Parathyroid adenoma (tissue), 2 donors: ENCODE measurements at regions not wholly inside any gene's neighbourhood (a gene's known extent, or its start where the extent isn't known, plus 50 kb on each side); places are given as distances from the start of the nearest gene placed in this dataset.

Experiments
- H2AFZ ChIP-seq: fragments of 300-600 bp; sonication (generic); one replicate; pipeline ENCODE4 v1.7.0; 2017; ENCODE audit warnings: antibody characterized with exemption, mild to moderate bottlenecking
- H3K27ac ChIP-seq: fragments of 300-600 bp; sonication (generic); one replicate; pipeline ENCODE4 v1.7.0; 2017
- H3K27me3 ChIP-seq: fragments of 300-600 bp; sonication (generic); one replicate; pipeline ENCODE4 v1.7.0; 2017; ENCODE audit warnings: low read length; ENCODE audit not compliant: control insufficient read depth, insufficient read depth
- H3K36me3 ChIP-seq: fragments of 300-600 bp; sonication (generic); one replicate; pipeline ENCODE4 v1.7.0; 2017; ENCODE audit warnings: low read length; ENCODE audit not compliant: control insufficient read depth, insufficient read depth
- H3K4me1 ChIP-seq: fragments of 300-600 bp; sonication (generic); one replicate; pipeline ENCODE4 v1.7.0; 2017; ENCODE audit warnings: control low read depth
- H3K4me2 ChIP-seq: fragments of 300-600 bp; sonication (generic); one replicate; pipeline ENCODE4 v1.7.0; 2017; ENCODE audit warnings: low read length
- H3K4me3 ChIP-seq: fragments of 300-600 bp; sonication (generic); one replicate; pipeline ENCODE4 v1.7.0; 2017; ENCODE audit warnings: low read depth, low read length
- H3K79me2 ChIP-seq: fragments of 300-600 bp; sonication (generic); one replicate; pipeline ENCODE4 v1.7.0; 2017; ENCODE audit warnings: control low read depth
- H3K9ac ChIP-seq: fragments of 300-600 bp; sonication (generic); one replicate; pipeline ENCODE4 v1.7.0; 2017; ENCODE audit warnings: mild to moderate bottlenecking
- H3K9me3 ChIP-seq: fragments of 300-600 bp; sonication (generic); one replicate; pipeline ENCODE4 v1.7.0; 2017; ENCODE audit warnings: low read length; ENCODE audit not compliant: control insufficient read depth
- TF ChIP-seq, protein P1 (sequence below): fragments of 300-600 bp; sonication (generic); IDR thresholded peaks from one replicate; pipeline ENCODE4 v1.7.0; 2017; ENCODE audit warnings: antibody characterized with exemption, mild to moderate bottlenecking
- donor health status: primary hyperparathyroidism.

DNA sequence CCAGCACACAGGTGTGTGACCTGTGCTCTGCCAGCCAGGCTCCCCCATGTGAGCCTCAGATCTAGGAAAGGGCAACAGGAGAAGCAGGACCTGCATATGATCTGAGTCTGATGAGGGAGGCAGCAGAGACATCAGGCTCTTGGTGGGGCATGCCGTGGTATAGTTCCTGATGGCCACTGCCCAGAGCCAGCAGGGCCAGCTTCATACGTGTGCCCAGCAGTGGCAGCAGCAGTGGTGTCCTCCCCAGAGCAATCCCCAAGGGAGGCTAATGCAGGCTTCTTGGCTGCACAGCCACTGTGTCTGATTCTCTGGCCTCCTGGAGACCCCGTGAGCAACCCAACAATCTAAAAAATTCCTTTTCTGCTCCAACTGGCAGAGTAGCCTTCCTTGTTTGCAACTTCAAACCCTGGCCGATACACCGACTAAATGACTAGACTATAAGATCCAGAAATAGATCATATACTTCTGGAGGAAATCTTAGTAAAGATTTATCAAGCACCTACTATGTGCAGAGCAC lies 230.6 kb upstream of the ZMIZ1 start:
- Histone ChIP-seq H3K9ac (no peak overlapping the region), H3K4me1 (peaks cover 4% of the 10 kb centered on the region), H3K36me3 (no peaks in the 10 kb centered on the region), H3K4me3 (no peak overlapping the region), H3K27ac (no peak overlapping the region), H3K27me3 (no peaks in the 10 kb centered on the region), H3K9me3 (no peaks in the 10 kb centered on the region), H3K4me2 (no peak overlapping the region), H2AFZ (no peak overlapping the region), H3K79me2 (no peaks in the 10 kb centered on the region)
- TF ChIP-seq, protein P1, sequence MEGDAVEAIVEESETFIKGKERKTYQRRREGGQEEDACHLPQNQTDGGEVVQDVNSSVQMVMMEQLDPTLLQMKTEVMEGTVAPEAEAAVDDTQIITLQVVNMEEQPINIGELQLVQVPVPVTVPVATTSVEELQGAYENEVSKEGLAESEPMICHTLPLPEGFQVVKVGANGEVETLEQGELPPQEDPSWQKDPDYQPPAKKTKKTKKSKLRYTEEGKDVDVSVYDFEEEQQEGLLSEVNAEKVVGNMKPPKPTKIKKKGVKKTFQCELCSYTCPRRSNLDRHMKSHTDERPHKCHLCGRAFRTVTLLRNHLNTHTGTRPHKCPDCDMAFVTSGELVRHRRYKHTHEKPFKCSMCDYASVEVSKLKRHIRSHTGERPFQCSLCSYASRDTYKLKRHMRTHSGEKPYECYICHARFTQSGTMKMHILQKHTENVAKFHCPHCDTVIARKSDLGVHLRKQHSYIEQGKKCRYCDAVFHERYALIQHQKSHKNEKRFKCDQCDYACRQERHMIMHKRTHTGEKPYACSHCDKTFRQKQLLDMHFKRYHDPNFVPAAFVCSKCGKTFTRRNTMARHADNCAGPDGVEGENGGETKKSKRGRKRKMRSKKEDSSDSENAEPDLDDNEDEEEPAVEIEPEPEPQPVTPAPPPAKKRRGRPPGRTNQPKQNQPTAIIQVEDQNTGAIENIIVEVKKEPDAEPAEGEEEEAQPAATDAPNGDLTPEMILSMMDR, result no peak

DNA sequence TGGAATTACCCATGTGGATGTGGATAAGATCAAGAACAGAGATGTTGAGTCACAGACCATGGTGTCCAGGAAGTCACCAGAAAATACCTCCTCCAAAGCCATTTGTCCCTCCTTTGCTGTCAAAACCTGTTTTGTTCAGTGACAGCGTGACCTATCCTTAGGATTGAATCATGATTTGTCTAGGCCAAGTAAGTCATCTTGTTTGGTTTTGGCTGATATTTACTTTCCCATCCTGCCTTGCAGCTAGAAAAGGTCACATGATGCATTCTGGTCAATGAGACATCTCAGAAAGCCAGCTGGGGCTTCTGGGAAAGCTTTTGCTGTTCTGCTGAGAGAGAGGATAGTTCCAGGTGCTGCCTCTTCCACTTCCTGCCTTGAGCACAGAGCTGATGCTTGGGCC lies 225.3 kb upstream of the ZMIZ1 start:
- no peaks in the 10 kb centered on the region for H3K79me2 ChIP-seq
- H3K4me1 ChIP-seq, result peaks cover 4% of the 10 kb centered on the region
- no peak overlapping the region for H3K27ac ChIP-seq
- H2AFZ ChIP-seq, result no peak overlapping the region
- no peaks in the 10 kb centered on the region for H3K27me3 ChIP-seq
- no peaks in the 10 kb centered on the region for H3K36me3 ChIP-seq
- no peak overlapping the region for H3K4me2 ChIP-seq
- no peak overlapping the region for H3K9ac ChIP-seq
- no peaks in the 10 kb centered on the region for H3K9me3 ChIP-seq
- H3K4me3 ChIP-seq, result no peak overlapping the region
- TF ChIP-seq, protein P1, result no peak

- H3K27ac ChIP-seq, result no peak overlapping the region
- no peak overlapping the region for H3K9ac ChIP-seq
- H3K27me3 ChIP-seq, result no peaks in the 10 kb centered on the region
- no peak overlapping the region for H2AFZ ChIP-seq
- no peak overlapping the region for H3K4me2 ChIP-seq
- H3K9me3 ChIP-seq, result no peaks in the 10 kb centered on the region
- no peaks in the 10 kb centered on the region for H3K4me1 ChIP-seq
- no peak overlapping the region for H3K4me3 ChIP-seq
- H3K79me2 ChIP-seq, result no peaks in the 10 kb centered on the region
- TF ChIP-seq, protein P1, result no peak
- H3K36me3 ChIP-seq, result no peaks in the 10 kb centered on the region
These were observed 223.7 kb upstream of the ZMIZ1 start for GRCh38 chr10:78844960-78845607.

GRCh38 chr10:78846071-78846470 lies 222.7 kb upstream of the ZMIZ1 start:
- no peak overlapping the region for H3K27ac ChIP-seq
- no peaks in the 10 kb centered on the region for H3K79me2 ChIP-seq
- H3K4me1 ChIP-seq, result no peaks in the 10 kb centered on the region
- no peak overlapping the region for H3K4me2 ChIP-seq
- H3K36me3 ChIP-seq, result no peaks in the 10 kb centered on the region
- H2AFZ ChIP-seq, result no peak overlapping the region
- no peaks in the 10 kb centered on the region for H3K27me3 ChIP-seq
- TF ChIP-seq, protein P1, result no peak
- no peak overlapping the region for H3K9ac ChIP-seq
- H3K4me3 ChIP-seq, result no peak overlapping the region
- H3K9me3 ChIP-seq, result no peaks in the 10 kb centered on the region

- Histone ChIP-seq H3K9me3 (no peaks in the 10 kb centered on the region), H3K36me3 (no peaks in the 10 kb centered on the region), H3K4me3 (no peak overlapping the region), H3K27ac (no peak overlapping the region), H3K27me3 (no peaks in the 10 kb centered on the region), H2AFZ (no peak overlapping the region), H3K9ac (no peak overlapping the region), H3K79me2 (no peaks in the 10 kb centered on the region), H3K4me1 (no peaks in the 10 kb centered on the region), H3K4me2 (no peak overlapping the region)
- TF ChIP-seq, protein P1, result no peak
These were observed 222.0 kb upstream of the ZMIZ1 start for GRCh38 chr10:78846760-78847159.
